Uterus (tissue), 3 donors: ENCODE measurements at regions not wholly inside any gene's neighbourhood (a gene's known extent, or its start where the extent isn't known, plus 50 kb on each side); places are given as distances from the start of the nearest gene placed in this dataset.
A peak's percentile ranks its signal among the peaks of the same experiment; 100 is the strongest.

Experiments used
- DNase-seq, 2 donors: peaks; one replicate each; pipeline ENCODE4 v3.0.0-alpha.2; 2019 to 2020
- H3K27ac ChIP-seq, 2 donors: fragments of 200-600 bp; sonication (generic); 1 replicate in 1 of 2; 2 replicates in 1 of 2; pipeline ENCODE4 v1.5.1; 2016 to 2018
- H3K27me3 ChIP-seq, 2 donors: fragments of 200-600 bp; sonication (generic); one replicate each; pipeline ENCODE4 v1.5.1; 2018 to 2019; ENCODE audit warnings: control low read depth in 1 of 2
- H3K36me3 ChIP-seq, 2 donors: fragments of 200-600 bp; sonication (generic); one replicate each; pipeline ENCODE4 v1.5.1; 2019; ENCODE audit warnings: control low read depth in 1 of 2
- H3K4me1 ChIP-seq, 2 donors: fragments of 200-600 bp; sonication (generic); one replicate each; pipeline ENCODE4 v1.5.1; 2018 to 2019; ENCODE audit warnings: control low read depth in 1 of 2
- H3K4me3 ChIP-seq, 2 donors: fragments of 200-600 bp; sonication (generic); 1 replicate in 1 of 2; 2 replicates in 1 of 2; pipeline ENCODE4 v1.5.1; 2018 to 2019; ENCODE audit warnings: mild to moderate bottlenecking in 1 of 2
- H3K9me3 ChIP-seq, 2 donors: fragments of 200-600 bp; sonication (generic); one replicate each; pipeline ENCODE4 v1.5.1; 2019; ENCODE audit warnings: control low read depth in 1 of 2
- CTCF ChIP-seq, 4 experiments: fragments of 200-600 bp in 2 of 4; fragments of 450-650 bp in 2 of 4; sonication (generic) in 2 of 4; IDR thresholded peaks; one replicate each; pipeline ENCODE4 v1.5.1; 2016 to 2019; ENCODE audit warnings: antibody characterized with exemption in 4 of 4, mild to moderate bottlenecking in 2 of 4, moderate library complexity in 1 of 4
- POLR2A ChIP-seq, 2 donors: fragments of 450-650 bp; IDR thresholded peaks; one replicate each; pipeline ENCODE4 v1.6.1; 2016; ENCODE audit warnings: antibody characterized with exemption in 2 of 2, mild to moderate bottlenecking in 1 of 2, moderate library complexity in 1 of 2
- intact Hi-C: fragments of 100-400 bp; cut with DNase I; formaldehyde crosslinking; loops from one replicate; pipeline ENCODE4 v1.15.1; 2023; ENCODE audit warnings: low total_unique reads
- donor health status: DM: yes; HTN: yes; CAD: no.

- Histone ChIP-seq H3K4me1 (no peaks in the 10 kb centered on the region), H3K9me3 (no peaks in the 10 kb centered on the region), H3K27ac (no peak overlapping the region), H3K27me3 (no peaks in the 10 kb centered on the region), H3K36me3 (no peaks in the 10 kb centered on the region), H3K4me3 (no peak overlapping the region)
- TF ChIP-seq CTCF (IDR thresholded peaks at IDR 0.05) (no peak), POLR2A (IDR thresholded peaks at IDR 0.05) (no peak)
- DNase-seq, result no peak
- intact Hi-C loops, result no loop called here
Observed at GRCh38 chr12:114750917-114751316, 66.9 kb upstream of the TBX3 start.

- TF ChIP-seq POLR2A (IDR thresholded peaks at IDR 0.05), result no peak
- TF ChIP-seq CTCF (IDR thresholded peaks at IDR 0.05), result no peak
- no peak overlapping the region for H3K4me3 ChIP-seq
- H3K27me3 ChIP-seq, result no peaks in the 10 kb centered on the region
- H3K9me3 ChIP-seq, result no peaks in the 10 kb centered on the region
- H3K36me3 ChIP-seq, result no peaks in the 10 kb centered on the region
- no peaks in the 10 kb centered on the region for H3K4me1 ChIP-seq
- DNase-seq, result no peak
- no peak overlapping the region for H3K27ac ChIP-seq
- intact Hi-C loops, result no loop called here
Observed at GRCh38 chr12:114749065-114749464, 65.1 kb upstream of the TBX3 start.

GRCh38 chr12:114747012-114747858 is 63.3 kb upstream of the TBX3 start:
- H3K27me3 ChIP-seq, result no peaks in the 10 kb centered on the region
- H3K9me3 ChIP-seq, result no peaks in the 10 kb centered on the region
- peak in 1 of 2 donors; percentile 26 for DNase-seq
- TF ChIP-seq CTCF (IDR thresholded peaks at IDR 0.05) (no peak), POLR2A (IDR thresholded peaks at IDR 0.05) (no peak)
- peak overlapping the region; percentile 40 to 72 for H3K27ac ChIP-seq
- no peak overlapping the region for H3K4me3 ChIP-seq
- intact Hi-C loops, result no loop called here
- no peaks in the 10 kb centered on the region for H3K36me3 ChIP-seq
- no peaks in the 10 kb centered on the region for H3K4me1 ChIP-seq

GRCh38 chr12:114746297-114747011 is 62.5 kb upstream of the TBX3 start:
- DNase-seq, result peak in 1 of 2 donors; percentile 29
- intact Hi-C loops, result no loop called here
- H3K27ac ChIP-seq, result peak overlapping the region; percentile 44 to 72

More at GRCh38 chr12:114746297-114747011, 62.5 kb upstream of the TBX3 start:
- no peaks in the 10 kb centered on the region for H3K27me3 ChIP-seq
- no peaks in the 10 kb centered on the region for H3K9me3 ChIP-seq
- H3K36me3 ChIP-seq, result no peaks in the 10 kb centered on the region
- H3K4me1 ChIP-seq, result no peaks in the 10 kb centered on the region
- no peak for TF ChIP-seq CTCF (IDR thresholded peaks at IDR 0.05)
- no peak for TF ChIP-seq POLR2A (IDR thresholded peaks at IDR 0.05)
- no peak overlapping the region for H3K4me3 ChIP-seq
